Small intestine (tissue), 7 donors: ENCODE measurements at regions not wholly inside any gene's neighbourhood (a gene's known extent, or its start where the extent isn't known, plus 50 kb on each side); places are given as distances from the start of the nearest gene placed in this dataset.

Experiments
- DNase-seq, 2 donors: peaks; one replicate each; pipeline versions ENCODE4 v3.0.0 to v3.0.0-alpha.2; 2013
- FAIRE-seq: peaks from 2 replicates; lab custom pipeline; 2012; peaks lifted over from hg19 to GRCh38; lab: Jason Lieb, UNC
- H3K27ac ChIP-seq, 3 donors: one replicate each; pipeline ENCODE4 v1.5.1; 2013; ENCODE audit warnings: low read length in 2 of 3, mild to moderate bottlenecking in 2 of 3, control low read depth in 1 of 3, inconsistent platforms in 1 of 3, low read depth in 1 of 3, moderate library complexity in 1 of 3
- H3K27me3 ChIP-seq, 3 donors: one replicate each; pipeline ENCODE4 v1.6.1; 2013; ENCODE audit warnings: low read length in 3 of 3, inconsistent platforms in 1 of 3; ENCODE audit not compliant: control insufficient read depth in 3 of 3, insufficient read depth in 3 of 3
- H3K36me3 ChIP-seq, 3 donors: one replicate each; pipeline ENCODE4 v1.6.1; 2013; ENCODE audit warnings: low read length in 3 of 3, inconsistent platforms in 1 of 3, low read depth in 1 of 3, mild to moderate bottlenecking in 1 of 3, moderate library complexity in 1 of 3; ENCODE audit not compliant: control insufficient read depth in 3 of 3, insufficient read depth in 2 of 3
- H3K4me1 ChIP-seq, 3 donors: one replicate each; pipeline ENCODE4 v1.6.1; 2013; ENCODE audit warnings: low read length in 2 of 3, inconsistent platforms in 1 of 3, low read depth in 1 of 3, mild to moderate bottlenecking in 1 of 3, moderate library complexity in 1 of 3; ENCODE audit not compliant: control insufficient read depth in 3 of 3, insufficient read depth in 2 of 3
- H3K4me3 ChIP-seq, 3 donors: one replicate each; pipeline ENCODE4 v1.5.1; 2013; ENCODE audit warnings: low read length in 3 of 3, control low read depth in 1 of 3, inconsistent platforms in 1 of 3, low read depth in 1 of 3, mild to moderate bottlenecking in 1 of 3, moderate library complexity in 1 of 3
- H3K9me3 ChIP-seq, 2 donors: one replicate each; pipeline ENCODE4 v1.6.1; 2013; ENCODE audit warnings: low read depth in 1 of 2, low read length in 1 of 2; ENCODE audit not compliant: control insufficient read depth in 2 of 2, insufficient read depth in 1 of 2
- WGBS, 3 donors: extraction: QIAGEN DNeasy Blood & Tissue Kit; methylation state at CpG; one replicate each; pipeline ENCODE4 v1.1.7; 2013; 5-methylcytosine and 5-hydroxymethylcytosine counted together
- donor health status: healthy with polysubstance abuse.
- donor health status: control.
- donor health status: control.
- donor health status: Bipolar disorder and iron deficiency.
- donor health status: healthy.

DNA sequence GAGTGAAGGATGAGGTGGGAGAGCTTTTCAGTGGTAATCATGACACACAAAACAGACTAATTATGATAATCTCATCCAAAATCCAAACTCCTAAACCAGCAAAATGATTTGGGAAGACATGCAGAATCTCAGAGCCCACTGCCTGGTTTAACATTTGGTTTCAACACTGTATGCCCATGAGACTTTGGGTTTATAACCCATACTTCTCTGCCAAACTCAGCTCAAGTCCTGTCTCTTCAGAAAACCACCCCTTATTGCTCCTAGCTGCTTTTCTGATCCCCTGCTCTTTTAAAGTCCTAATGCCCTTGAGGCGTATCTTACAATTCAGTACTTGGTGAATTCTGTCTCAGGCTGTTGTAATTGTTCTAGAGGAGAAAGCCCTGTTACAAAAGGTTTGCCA, 593.0 kb upstream of the ID2 start:
- DNase-seq (no peak), FAIRE-seq (no peak)
- no peaks in the 10 kb centered on the region for H3K4me1 ChIP-seq
- H3K9me3 ChIP-seq, result no peaks in the 10 kb centered on the region
- 96 to 100% (median 97%) methylated on average over 1 of the region's 1 CpG for WGBS, 3 donors
- H3K4me3 ChIP-seq, result no peak overlapping the region
- no peak overlapping the region for H3K27ac ChIP-seq
- no peaks in the 10 kb centered on the region for H3K27me3 ChIP-seq
- no peaks in the 10 kb centered on the region for H3K36me3 ChIP-seq

GRCh38 chr2:8089596-8089995, 592.3 kb upstream of the ID2 start:
- WGBS, 3 donors, result 32 to 57% (median 54%) methylated on average over 7 of the region's 7 CpGs
- no peaks in the 10 kb centered on the region for H3K4me1 ChIP-seq
- DNase-seq (peak; percentile 10 to 51), FAIRE-seq (no peak)
- no peaks in the 10 kb centered on the region for H3K36me3 ChIP-seq
- H3K27me3 ChIP-seq, result no peaks in the 10 kb centered on the region
- H3K4me3 ChIP-seq, result no peak overlapping the region
- no peak overlapping the region for H3K27ac ChIP-seq
- H3K9me3 ChIP-seq, result no peaks in the 10 kb centered on the region

DNA sequence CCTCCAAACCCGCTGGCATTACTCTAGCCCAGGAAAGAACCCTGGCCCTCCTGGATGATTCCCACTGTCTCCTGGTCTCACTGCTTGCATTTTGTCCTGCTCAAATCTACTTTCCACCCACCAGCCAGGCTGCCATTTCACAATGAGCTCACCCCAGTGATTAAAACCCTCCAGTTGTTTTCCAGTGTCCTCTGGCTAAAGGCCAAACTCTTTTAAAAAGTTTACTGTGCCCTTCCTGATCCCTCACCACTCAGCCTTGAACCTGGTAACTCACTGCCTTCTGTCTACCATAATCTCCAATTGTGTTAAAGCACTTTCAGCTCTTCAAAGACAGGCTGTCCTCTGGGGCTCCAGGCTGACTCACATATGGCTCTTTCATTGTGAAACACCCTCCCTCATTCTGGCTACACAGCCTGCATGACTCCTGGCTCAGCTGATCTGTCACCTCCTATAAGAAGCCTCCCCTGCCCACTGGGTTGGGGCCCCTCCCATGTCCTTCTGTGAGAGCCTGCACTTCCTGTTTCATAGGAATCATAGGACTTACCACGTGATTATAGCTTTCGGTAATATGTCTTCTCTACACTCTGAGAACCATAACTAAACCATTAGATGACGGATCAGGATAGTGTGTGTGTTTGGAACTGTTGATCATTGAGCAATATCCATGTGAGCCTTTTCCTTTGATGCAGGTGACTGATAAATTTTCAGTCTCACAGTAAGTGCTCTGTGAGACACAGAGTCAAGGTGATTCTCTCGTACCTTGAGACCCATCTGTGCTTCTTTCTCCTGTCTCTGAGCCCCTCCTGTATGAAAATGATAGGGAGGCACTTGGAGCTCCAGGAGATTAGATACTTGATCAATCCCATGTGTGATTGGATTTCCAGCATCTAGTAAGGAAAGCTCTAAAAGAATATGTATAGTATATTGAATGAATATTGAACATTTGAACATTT, 590.8 kb upstream of the ID2 start:
- DNase-seq, result peak; percentile 37 to 80
- Histone ChIP-seq H3K4me1 (no peaks in the 10 kb centered on the region), H3K27me3 (no peaks in the 10 kb centered on the region), H3K36me3 (no peaks in the 10 kb centered on the region), H3K27ac (no peak overlapping the region), H3K4me3 (no peak overlapping the region), H3K9me3 (no peaks in the 10 kb centered on the region)
- WGBS, 3 donors, result 72 to 76% (median 74%) methylated on average over 5 of the region's 5 CpGs
- FAIRE-seq, result no peak

GRCh38 chr2:8094526-8094925, 587.3 kb upstream of the ID2 start:
- H3K27me3 ChIP-seq, result no peaks in the 10 kb centered on the region
- DNase-seq, result no peak
- no peak overlapping the region for H3K4me3 ChIP-seq
- no peak overlapping the region for H3K27ac ChIP-seq
- WGBS, 3 donors, result 94% methylated on average over 18 of the region's 18 CpGs
- H3K36me3 ChIP-seq, result no peaks in the 10 kb centered on the region
- H3K9me3 ChIP-seq, result no peaks in the 10 kb centered on the region
- no peak for FAIRE-seq
- H3K4me1 ChIP-seq, result no peaks in the 10 kb centered on the region

GRCh38 chr2:8095978-8096377, 585.9 kb upstream of the ID2 start:
- Histone ChIP-seq H3K4me1 (no peaks in the 10 kb centered on the region), H3K4me3 (no peak overlapping the region), H3K36me3 (no peaks in the 10 kb centered on the region), H3K27ac (no peak overlapping the region), H3K9me3 (no peaks in the 10 kb centered on the region), H3K27me3 (no peaks in the 10 kb centered on the region)
- WGBS, 3 donors, result 84 to 95% (median 91%) methylated on average over 4 of the region's 4 CpGs
- FAIRE-seq (no peak), DNase-seq (no peak)

GRCh38 chr2:8096484-8096883, 585.4 kb upstream of the ID2 start:
- H3K27me3 ChIP-seq, result no peaks in the 10 kb centered on the region
- no peak for DNase-seq
- H3K9me3 ChIP-seq, result no peaks in the 10 kb centered on the region
- no peaks in the 10 kb centered on the region for H3K36me3 ChIP-seq
- no peak overlapping the region for H3K27ac ChIP-seq
- H3K4me1 ChIP-seq, result peaks cover 0 to under 1% (median 0%) of the 10 kb centered on the region in 3 donors
- H3K4me3 ChIP-seq, result no peak overlapping the region
- WGBS, 3 donors, result 87 to 94% (median 89%) methylated on average over 1 of the region's 1 CpG
- no peak for FAIRE-seq

DNA sequence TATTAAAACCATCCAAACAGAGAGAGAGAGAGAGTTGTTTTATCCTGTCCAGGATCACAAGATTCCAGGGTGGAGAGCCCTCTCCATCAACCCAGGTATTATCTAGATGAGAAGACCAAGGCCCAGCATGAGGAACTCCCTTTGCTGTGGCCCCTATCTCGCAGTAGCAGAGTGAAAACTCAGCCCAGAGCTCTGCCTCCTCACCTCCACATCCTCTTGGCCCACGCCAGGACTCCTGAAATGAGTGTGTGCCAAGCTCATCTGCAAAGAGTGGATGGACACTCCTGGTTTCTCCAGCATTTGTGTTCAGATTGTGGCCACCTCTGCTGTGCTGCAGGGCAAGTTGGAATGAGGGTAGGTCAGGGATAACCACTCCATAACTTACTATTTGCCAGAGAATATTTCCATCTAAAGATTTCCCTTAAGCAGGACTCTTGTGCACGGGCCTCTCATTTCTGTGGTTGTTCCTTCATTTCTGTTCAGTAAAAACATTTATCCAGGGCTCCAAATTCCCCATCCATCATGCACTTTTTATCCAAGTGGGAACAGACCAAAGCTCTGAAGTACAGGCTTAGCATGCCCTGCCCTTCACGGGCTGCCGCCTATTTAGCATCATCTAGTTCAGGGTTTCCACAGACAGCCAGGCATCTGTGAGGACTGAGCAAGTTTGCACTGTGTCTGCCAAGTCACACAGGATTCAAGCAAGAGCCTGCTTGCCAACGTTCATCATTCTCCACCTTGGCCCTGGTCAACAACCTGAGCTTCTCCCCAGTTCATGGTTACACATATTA, 583.2 kb upstream of the ID2 start:
- H3K36me3 ChIP-seq, result no peaks in the 10 kb centered on the region
- FAIRE-seq (no peak), DNase-seq (no peak)
- H3K27ac ChIP-seq, result no peak overlapping the region
- no peak overlapping the region for H3K4me3 ChIP-seq
- H3K4me1 ChIP-seq, result peaks cover 0 to 15% (median 0%) of the 10 kb centered on the region in 3 donors
- WGBS, 3 donors, result 76 to 82% (median 76%) methylated on average over 6 of the region's 6 CpGs
- H3K9me3 ChIP-seq, result no peaks in the 10 kb centered on the region
- no peaks in the 10 kb centered on the region for H3K27me3 ChIP-seq

GRCh38 chr2:8099267-8099582, 582.6 kb upstream of the ID2 start:
- 84 to 95% (median 89%) methylated on average over 4 of the region's 4 CpGs for WGBS, 3 donors
- FAIRE-seq (no peak), DNase-seq (no peak)
- Histone ChIP-seq H3K9me3 (no peaks in the 10 kb centered on the region), H3K36me3 (no peaks in the 10 kb centered on the region), H3K4me3 (no peak overlapping the region), H3K4me1 (peaks cover 0 to 21% (median 4%) of the 10 kb centered on the region in 3 donors), H3K27me3 (no peaks in the 10 kb centered on the region), H3K27ac (no peak overlapping the region)
